HCT116 (cell line): ENCODE measurements at regions not wholly inside any gene's neighbourhood (a gene's known extent, or its start where the extent isn't known, plus 50 kb on each side); places are given as distances from the start of the nearest gene placed in this dataset.
A peak's percentile ranks its signal among the peaks of the same experiment; 100 is the strongest.

Source experiments
- ATAC-seq: fragments of 200-7000 bp; cut with Tn5 transposase; 2 replicates; pipeline ENCODE4 v1.9.1; 2020; ENCODE audit warnings: mild to moderate bottlenecking, moderate library complexity
- BruUV-seq: library from RNA; stranded (reverse); fragments of 400-500 nt; replicated peaks from 2 replicates; lab custom pipeline; 2021; lab: Mats Ljungman, UMichigan
- CTCF ChIA-PET: fragments of 300-600 bp; sonication (Branson Sonifier 250); formaldehyde crosslinking; loops from one replicate; lab custom pipeline; 2021; ENCODE audit warnings: antibody characterized with exemption; lab: Charles Lee
- POLR2A ChIA-PET: fragments of 300-600, 350-600 bp; sonication (Branson Sonifier 250); formaldehyde crosslinking; loops from one replicate; lab custom pipeline; 2021; ENCODE audit warnings: antibody characterized with exemption; lab: Charles Lee
- RAD21 ChIA-PET, 2 experiments: fragments of 300-600 bp; sonication (Branson Sonifier 250); formaldehyde crosslinking; loops; one replicate each; lab custom pipeline; 2023; ENCODE audit warnings: low total read pairs in 2 of 2; ENCODE audit not compliant: uncharacterized antibody in 2 of 2, unreplicated experiment in 2 of 2, low non-redundant PET in 1 of 2; lab: Charles Lee
- DNase-seq: peaks from one replicate; pipeline ENCODE4 v3.0.0-alpha.2; 2010; ENCODE audit warnings: low read depth, low spot score
- H2AFZ ChIP-seq: fragments of 200-600 bp; shearing (Covaris generic), sonication (generic); 2 replicates; pipeline ENCODE4 v1.6.1; 2017; ENCODE audit warnings: low read depth, mixed run types, mixed read lengths, antibody characterized with exemption, low read length; ENCODE audit not compliant: poor library complexity, severe bottlenecking
- H3K27ac ChIP-seq: 2 replicates; pipeline ENCODE4 v1.5.1; 2012; ENCODE audit warnings: low read depth, low read length
- H3K27me3 ChIP-seq: fragments of 200-600 bp; sonication (generic); 2 replicates; pipeline ENCODE4 v1.6.1; 2016; ENCODE audit warnings: mixed run types, low read length, mixed read lengths; ENCODE audit not compliant: insufficient read depth
- H3K36me3 ChIP-seq, 2 experiments: fragments of 200-500 bp in 1 of 2; fragments of 200-600 bp in 1 of 2; sonication (Bioruptor generic) in 1 of 2; sonication (generic) in 1 of 2; 2 replicates each; pipeline versions ENCODE4 v1.5.1 to v1.6.1; 2014 to 2016; ENCODE audit warnings: low read length in 2 of 2, inconsistent platforms in 1 of 2, mixed read lengths in 1 of 2, mixed run types in 1 of 2; ENCODE audit not compliant: insufficient read depth in 2 of 2, control insufficient read depth in 1 of 2
- H3K4me1 ChIP-seq, 2 experiments: fragments of 200-600 bp in 1 of 2; sonication (generic) in 1 of 2; 2 replicates each; pipeline versions ENCODE4 v1.5.1 to v1.6.1; 2012 to 2017; ENCODE audit warnings: low read length in 2 of 2, inconsistent platforms in 1 of 2, mild to moderate bottlenecking in 1 of 2, mixed read lengths in 1 of 2, mixed run types in 1 of 2, moderate library complexity in 1 of 2; ENCODE audit not compliant: insufficient read depth in 2 of 2, control insufficient read depth in 1 of 2
- H3K4me2 ChIP-seq: fragments of 200-600 bp; sonication (generic); 2 replicates; pipeline ENCODE4 v1.6.1; 2017; ENCODE audit warnings: mixed run types, low read length, mixed read lengths
- H3K4me3 ChIP-seq, 2 experiments: fragments of 200-600 bp in 1 of 2; sonication (generic) in 1 of 2; replicated peaks in 1 of 2; 2 replicates each; pipeline ENCODE4 v1.5.1; 2011 to 2016; ENCODE audit warnings: low read length in 2 of 2, control low read depth in 1 of 2, low read depth in 1 of 2, mild to moderate bottlenecking in 1 of 2, mixed read lengths in 1 of 2, mixed run types in 1 of 2
- H3K79me2 ChIP-seq: fragments of 200-600 bp; sonication (generic); 2 replicates; pipeline ENCODE4 v1.6.1; 2017; ENCODE audit warnings: mild to moderate bottlenecking, mixed run types, low read length, moderate library complexity, mixed read lengths; ENCODE audit not compliant: insufficient read depth
- H3K9ac ChIP-seq: fragments of 200-600 bp; sonication (generic); 2 replicates; pipeline ENCODE4 v1.6.1; 2016; ENCODE audit warnings: low read length, mixed read lengths
- H3K9me2 ChIP-seq: fragments of 200-600 bp; sonication (generic), shearing (Covaris generic); 2 replicates; pipeline ENCODE4 v1.6.1; 2017; ENCODE audit warnings: mixed run types, mild to moderate bottlenecking, moderate library complexity; ENCODE audit not compliant: insufficient read depth
- H3K9me3 ChIP-seq, 2 experiments: fragments of 200-500 bp in 1 of 2; fragments of 200-600 bp in 1 of 2; sonication (Bioruptor generic) in 1 of 2; sonication (generic) in 1 of 2; 2 replicates each; pipeline ENCODE4 v1.6.1; 2014 to 2017; ENCODE audit warnings: low read length in 2 of 2, mixed read lengths in 2 of 2, inconsistent platforms in 1 of 2, low read depth in 1 of 2, mild to moderate bottlenecking in 1 of 2, mixed run types in 1 of 2, moderate library complexity in 1 of 2; ENCODE audit not compliant: control insufficient read depth in 1 of 2, insufficient read depth in 1 of 2
- H4K20me1 ChIP-seq: fragments of 200-600 bp; sonication (generic), shearing (Covaris generic); 2 replicates; pipeline ENCODE4 v1.6.1; 2017; ENCODE audit warnings: mixed run types, mild to moderate bottlenecking, moderate library complexity; ENCODE audit not compliant: insufficient read depth
- ELF1 ChIP-seq: IDR thresholded peaks from 2 replicates; pipeline ENCODE4 v1.6.1; 2012; ENCODE audit warnings: low read depth, borderline replicate concordance
- EZH2 ChIP-seq: fragments of 200-600 bp; sonication (generic); IDR thresholded peaks from 2 replicates; pipeline ENCODE4 v1.6.1; 2017; ENCODE audit warnings: antibody characterized with exemption, mixed run types
- POLR2AphosphoS5 ChIP-seq: IDR thresholded peaks from 2 replicates; pipeline ENCODE4 v1.6.1; 2011; ENCODE audit warnings: mild to moderate bottlenecking, low read depth, low read length, moderate library complexity
- TCF7L2 ChIP-seq: IDR thresholded peaks from 2 replicates; pipeline ENCODE4 v1.7.0; 2011; ENCODE audit warnings: borderline replicate concordance, inconsistent platforms; ENCODE audit not compliant: insufficient read depth, insufficient read length; ENCODE audit errors: extremely low read depth
- intact Hi-C: fragments of 100-400 bp; cut with micrococcal nuclease; formaldehyde crosslinking; loops from 2 replicates; pipeline ENCODE4 v1.10.0; 2022

- intact Hi-C loops: no loop called here
- Histone ChIP-seq H3K4me3 (no peak overlapping the region), H3K9me2 (no peaks in the 10 kb centered on the region), H4K20me1 (no peaks in the 10 kb centered on the region), H3K9me3 (peaks cover 0 to 16% of the 10 kb centered on the region in 2 experiments; a peak in 1 of 4 replicates), H3K36me3 (peaks cover 0 to 27% of the 10 kb centered on the region in 2 experiments; a peak in 2 of 4 replicates), H3K4me1 (peaks cover 0 to 13% of the 10 kb centered on the region in 2 experiments; a peak in 2 of 4 replicates), H3K27me3 (no peaks in the 10 kb centered on the region), H2AFZ (no peak overlapping the region), H3K4me2 (no peak overlapping the region), H3K9ac (no peak overlapping the region), H3K27ac (no peak overlapping the region), H3K79me2 (no peaks in the 10 kb centered on the region)
- ChIA-PET RAD21 (no interaction called here), POLR2A (interaction anchor here (2.0 kb wide), 1 partner anchor 11 kb away, joined by 13 read pairs; no protein-coding TSS in a partner anchor), CTCF (no interaction called here)
- ATAC-seq (no peak), DNase-seq (no peak)
- no TSS peak for BruUV-seq
- TF ChIP-seq EZH2 (no peak), TCF7L2 (peak; percentile 21)
Observed at GRCh38 chrX:45699158-45699557, 498.5 kb upstream of the DIPK2B start.

- no peaks in the 10 kb centered on the region for H3K79me2 ChIP-seq
- BruUV-seq: no TSS peak
- no peaks in the 10 kb centered on the region for H3K27me3 ChIP-seq
- peak overlapping the region; percentile 96 for H2AFZ ChIP-seq
- RAD21 ChIA-PET: no interaction called here
- peaks cover 0 to 20% of the 10 kb centered on the region in 2 experiments; a peak in 1 of 4 replicates for H3K9me3 ChIP-seq
- peaks cover 0 to 13% of the 10 kb centered on the region in 2 experiments; a peak in 2 of 4 replicates for H3K4me1 ChIP-seq
- POLR2A ChIA-PET: interaction anchor here (1.0 to 2.0 kb wide), 2 partner anchors 12 to 17 kb away, joined by 3 to 13 read pairs; no protein-coding TSS in a partner anchor
- no peak for TF ChIP-seq ELF1
- TF ChIP-seq POLR2AphosphoS5: peak; percentile 27; the same call in 1 of the 2 replicates
- peak; percentile 27 for TF ChIP-seq TCF7L2
- TF ChIP-seq, all 23 proteins: peak for 2
- H3K4me3 ChIP-seq: no peak overlapping the region
- H4K20me1 ChIP-seq: no peaks in the 10 kb centered on the region
- H3K4me2 ChIP-seq: peak overlapping the region; percentile 19
- CTCF ChIA-PET: interaction anchor here (0.6 kb wide), 1 partner anchor 61 kb away, joined by 3 read pairs; no protein-coding TSS in a partner anchor
- H3K9me2 ChIP-seq: no peaks in the 10 kb centered on the region
- DNase-seq (no peak), ATAC-seq (no peak)
- peaks cover 0 to 21% of the 10 kb centered on the region in 2 experiments; a peak in 2 of 4 replicates for H3K36me3 ChIP-seq
- intact Hi-C loops: no loop called here
- H3K9ac ChIP-seq: no peak overlapping the region
- no peak overlapping the region for H3K27ac ChIP-seq
Observed at GRCh38 chrX:45697591-45697990, 496.9 kb upstream of the DIPK2B start.
